ENCODE measurements at regions not wholly inside any gene's neighbourhood (a gene's known extent, or its start where the extent isn't known, plus 50 kb on each side); places are given as distances from the start of the nearest gene placed in this dataset.

GRCh38 chr6:21710216-21710615, 116.7 kb downstream of the SOX4 start:
- ATAC-seq (no peak), DNase-seq (no peak)
- intact Hi-C loops (cut with DNase I) = no loop called here
- no peaks in the 10 kb centered on the region for H3K36me3 ChIP-seq
- TF ChIP-seq CTCF (IDR thresholded peaks at IDR 0.05) = no peak
- H3K27ac ChIP-seq = no peak overlapping the region
- H3K9me3 ChIP-seq = no peaks in the 10 kb centered on the region
- H3K4me1 ChIP-seq = no peaks in the 10 kb centered on the region
- no peaks in the 10 kb centered on the region for H3K27me3 ChIP-seq (ENCODE audit: low read depth)
- no peak overlapping the region for H3K4me3 ChIP-seq

- no peaks in the 10 kb centered on the region for H3K9me3 ChIP-seq
- ATAC-seq (no peak), DNase-seq (no peak)
- no peaks in the 10 kb centered on the region for H3K4me1 ChIP-seq
- TF ChIP-seq CTCF (IDR thresholded peaks at IDR 0.05) = no peak
- no peak overlapping the region for H3K27ac ChIP-seq
- no peak overlapping the region for H3K4me3 ChIP-seq
- H3K36me3 ChIP-seq = no peaks in the 10 kb centered on the region
- intact Hi-C loops (cut with DNase I) = no loop called here
- H3K27me3 ChIP-seq (ENCODE audit: low read depth) = no peaks in the 10 kb centered on the region
Observed at GRCh38 chr6:21710908-21711627, 117.5 kb downstream of the SOX4 start.

GRCh38 chr6:21712213-21712612, 118.7 kb downstream of the SOX4 start:
- no peaks in the 10 kb centered on the region for H3K9me3 ChIP-seq
- H3K36me3 ChIP-seq = no peaks in the 10 kb centered on the region
- intact Hi-C loops (cut with DNase I) = no loop called here
- H3K4me1 ChIP-seq = no peaks in the 10 kb centered on the region
- no peak for TF ChIP-seq CTCF (IDR thresholded peaks at IDR 0.05)
- no peak for ATAC-seq
- no peak overlapping the region for H3K4me3 ChIP-seq
- H3K27me3 ChIP-seq (ENCODE audit: low read depth) = no peaks in the 10 kb centered on the region
- DNase-seq = no peak
- H3K27ac ChIP-seq = no peak overlapping the region

- TF ChIP-seq CTCF (IDR thresholded peaks at IDR 0.05) = no peak
- DNase-seq = no peak
- no peaks in the 10 kb centered on the region for H3K36me3 ChIP-seq
Observed at GRCh38 chr6:21713481-21713880, 119.9 kb downstream of the SOX4 start.

GRCh38 chr6:21715180-21715579, 121.6 kb downstream of the SOX4 start:
- ATAC-seq = no peak
- no peaks in the 10 kb centered on the region for H3K36me3 ChIP-seq
- no peak for DNase-seq
- no peak overlapping the region for H3K27ac ChIP-seq
- no peaks in the 10 kb centered on the region for H3K27me3 ChIP-seq (ENCODE audit: low read depth)
- peaks cover 6% of the 10 kb centered on the region for H3K9me3 ChIP-seq
- H3K4me3 ChIP-seq = no peak overlapping the region
- intact Hi-C loops (cut with DNase I) = no loop called here
- no peak for TF ChIP-seq CTCF (IDR thresholded peaks at IDR 0.05)
- no peaks in the 10 kb centered on the region for H3K4me1 ChIP-seq

More at GRCh38 chr6:21713481-21713880, 119.9 kb downstream of the SOX4 start:
- Histone ChIP-seq H3K27ac (no peak overlapping the region), H3K4me1 (no peaks in the 10 kb centered on the region), H3K4me3 (no peak overlapping the region), H3K27me3 (ENCODE audit: low read depth) (no peaks in the 10 kb centered on the region), H3K9me3 (no peaks in the 10 kb centered on the region)
- ATAC-seq = no peak
- intact Hi-C loops (cut with DNase I) = no loop called here

All from lower lobe of right lung (tissue), 2 donors.